GM12878 (cell line): ENCODE measurements at regions not wholly inside any gene's neighbourhood (a gene's known extent, or its start where the extent isn't known, plus 50 kb on each side); places are given as distances from the start of the nearest gene placed in this dataset.

Source experiments
- ATAC-seq: fragments of 200-7000 bp; cut with Tn5 transposase; 3 replicates; pipeline ENCODE4 v1.9.1; 2020; ENCODE audit warnings: mild to moderate bottlenecking, moderate library complexity
- BruUV-seq: library from RNA; stranded (reverse); fragments of 400-500 nt; replicated peaks from 2 replicates; lab custom pipeline; 2021; lab: Mats Ljungman, UMichigan
- CTCF ChIA-PET: fragments of 300-600 bp; sonication (Branson Sonifier 250); formaldehyde crosslinking; extraction: SDS; loops from one replicate; lab custom pipeline; 2021; ENCODE audit warnings: inconsistent platforms; lab: Yijun Ruan, JAX
- POLR2A ChIA-PET: fragments of 350-600 bp; formaldehyde crosslinking; extraction: SDS; loops from one replicate; lab custom pipeline; 2021; ENCODE audit warnings: inconsistent platforms; lab: Charles Lee
- RAD21 ChIA-PET: fragments of 300-600 bp; sonication (Branson Sonifier 250); formaldehyde crosslinking; loops from one replicate; lab custom pipeline; 2023; ENCODE audit warnings: antibody characterized with exemption; ENCODE audit not compliant: unreplicated experiment; lab: Charles Lee
- SMC1A ChIA-PET: fragments of 300-600 bp; sonication (Branson Sonifier 250); formaldehyde crosslinking; loops from one replicate; lab custom pipeline; 2023; ENCODE audit not compliant: unreplicated experiment, uncharacterized antibody; lab: Charles Lee
- DNase-seq: peaks from one replicate; pipeline ENCODE4 v3.0.0-alpha.2; 2011; ENCODE audit warnings: low read depth, low spot score
- FAIRE-seq: peaks from 3 replicates; lab custom pipeline; 2011; peaks lifted over from hg19 to GRCh38; lab: Jason Lieb, UNC
- H2AFZ ChIP-seq: 2 replicates; pipeline ENCODE4 v1.6.0; 2011; ENCODE audit warnings: low read depth, low read length, control low read depth; ENCODE audit not compliant: control insufficient read depth
- H3K27ac ChIP-seq: 2 replicates; pipeline ENCODE4 v1.5.1; 2011; ENCODE audit warnings: control low read depth; ENCODE audit not compliant: control insufficient read depth, insufficient read depth
- H3K27me3 ChIP-seq, 2 experiments: replicated peaks in 1 of 2; 2 replicates each; pipeline versions ENCODE4 v1.6.0 to v1.6.1; 2011; ENCODE audit warnings: low read length in 1 of 2; ENCODE audit not compliant: control insufficient read depth in 2 of 2, insufficient read depth in 2 of 2
- H3K36me3 ChIP-seq, 2 experiments: 2 replicates each; pipeline ENCODE4 v1.5.1; 2011; ENCODE audit warnings: low read length in 1 of 2; ENCODE audit not compliant: control insufficient read depth in 2 of 2, insufficient read depth in 2 of 2
- H3K4me1 ChIP-seq: 2 replicates; pipeline ENCODE4 v1.6.1; 2011; ENCODE audit warnings: mild to moderate bottlenecking, low read length, moderate library complexity, mixed read lengths; ENCODE audit not compliant: control insufficient read depth, insufficient read depth
- H3K4me2 ChIP-seq: 2 replicates; pipeline ENCODE4 v1.6.0; 2011; ENCODE audit warnings: control low read depth; ENCODE audit not compliant: control insufficient read depth, insufficient read depth
- H3K4me3 ChIP-seq: fragments of 200-600 bp; sonication (generic); 2 replicates; pipeline ENCODE4 v1.5.1; 2016
- H3K79me2 ChIP-seq: 2 replicates; pipeline ENCODE4 v1.6.0; 2011; ENCODE audit warnings: low read length; ENCODE audit not compliant: control insufficient read depth, insufficient read depth
- H3K9ac ChIP-seq: 2 replicates; pipeline ENCODE4 v1.8.0; 2011; ENCODE audit warnings: low read length, control low read depth, mixed read lengths; ENCODE audit not compliant: control insufficient read depth, insufficient read depth
- H3K9me3 ChIP-seq: replicated peaks from 3 replicates; pipeline ENCODE4 v1.5.1; 2011; ENCODE audit warnings: mild to moderate bottlenecking, low read length; ENCODE audit not compliant: control insufficient read depth, insufficient read depth
- H4K20me1 ChIP-seq: 2 replicates; pipeline ENCODE4 v1.6.0; 2011; ENCODE audit not compliant: control insufficient read depth, insufficient read depth
- ATF3 ChIP-seq: IDR thresholded peaks from 2 replicates; pipeline ENCODE4 v1.6.1; 2011; ENCODE audit warnings: low read depth, mild to moderate bottlenecking, low read length, moderate library complexity, borderline replicate concordance; ENCODE audit errors: extremely low read depth
- BHLHE40 ChIP-seq, 2 experiments: fragments of 450-650 bp in 1 of 2; IDR thresholded peaks; 2 replicates each; pipeline ENCODE4 v1.6.1; 2011 to 2017; ENCODE audit warnings: low read depth in 2 of 2, borderline replicate concordance in 1 of 2, improper control_type of control experiment in 1 of 2, low read length in 1 of 2, mild to moderate bottlenecking in 1 of 2
- ELK1 ChIP-seq: IDR thresholded peaks from 2 replicates; pipeline ENCODE4 v1.6.1; 2012; ENCODE audit warnings: low read depth, low read length, improper control_type of control experiment
- KAT2A ChIP-seq: conservative IDR thresholded peaks from 2 replicates; pipeline ENCODE4 v1.6.1; 2011; ENCODE audit warnings: low read depth, low read length; ENCODE audit not compliant: control insufficient read depth
- LARP7 ChIP-seq: fragments of 450-650 bp; IDR thresholded peaks from 2 replicates; pipeline ENCODE4 v1.6.1; 2017; ENCODE audit warnings: mild to moderate bottlenecking
- NBN ChIP-seq: fragments of 450-650 bp; IDR thresholded peaks from 2 replicates; pipeline ENCODE4 v1.6.1; 2016
- POU2F2 ChIP-seq: IDR thresholded peaks from 3 replicates; pipeline ENCODE4 v1.6.1; 2011; ENCODE audit warnings: low read depth, mild to moderate bottlenecking, low read length, borderline replicate concordance
- RAD21 ChIP-seq: IDR thresholded peaks from 2 replicates; pipeline ENCODE4 v1.6.1; 2011; ENCODE audit warnings: mild to moderate bottlenecking, low read depth, low read length, moderate library complexity; ENCODE audit not compliant: insufficient read depth
- RBBP5 ChIP-seq: fragments of 200-600 bp; sonication (generic); conservative IDR thresholded peaks from 2 replicates; pipeline ENCODE4 v1.6.1; 2016
- RELA ChIP-seq: fragments of 450-650 bp; IDR thresholded peaks from 2 replicates; pipeline ENCODE4 v1.8.0; 2014; ENCODE audit warnings: borderline replicate concordance; ENCODE audit not compliant: partially characterized antibody
- SREBF2 ChIP-seq: IDR thresholded peaks from 2 replicates; pipeline ENCODE4 v1.6.1; 2012; ENCODE audit warnings: mild to moderate bottlenecking, low read length
- TBL1XR1 ChIP-seq: IDR thresholded peaks from 2 replicates; pipeline ENCODE4 v1.6.1; 2012; ENCODE audit warnings: low read depth, low read length, improper control_type of control experiment
- WGBS: methylation state at CpG from one replicate; pipeline ENCODE4 v1.1.6; 2016; ENCODE audit warnings: low lambda C conversion rate; ENCODE audit not compliant: insufficient replicate concordance, insufficient coverage; ENCODE audit errors: missing lambda C conversion rate; 5-methylcytosine and 5-hydroxymethylcytosine counted together
- in situ Hi-C: fragments of 300-500 bp; cut with MboI; formaldehyde crosslinking; loops from 9 replicates; pipeline ENCODE4 v1.14.3; 2018; ENCODE audit warnings: mixed read lengths
- intact Hi-C: fragments of 100-400 bp; cut with micrococcal nuclease; formaldehyde crosslinking; loops from one replicate; pipeline ENCODE4 v1.14.2; 2022; ENCODE audit not compliant: unreplicated experiment
- TF ChIP-seq, protein P1 (sequence below): IDR thresholded peaks from 2 replicates; pipeline ENCODE4 v1.6.1; 2011; ENCODE audit warnings: mild to moderate bottlenecking, low read depth, low read length, moderate library complexity; ENCODE audit not compliant: insufficient replicate concordance
- TF ChIP-seq, protein P2 (sequence below): fragments of 150-350 bp; IDR thresholded peaks from 2 replicates; pipeline ENCODE4 v1.6.1; 2016; ENCODE audit warnings: low read depth, low read length
- TF ChIP-seq, protein P3 (sequence below): fragments of 450-650 bp; IDR thresholded peaks from 2 replicates; pipeline ENCODE4 v1.6.1; 2018; ENCODE audit warnings: mild to moderate bottlenecking, low read depth, moderate library complexity; ENCODE audit not compliant: partially characterized antibody

DNA sequence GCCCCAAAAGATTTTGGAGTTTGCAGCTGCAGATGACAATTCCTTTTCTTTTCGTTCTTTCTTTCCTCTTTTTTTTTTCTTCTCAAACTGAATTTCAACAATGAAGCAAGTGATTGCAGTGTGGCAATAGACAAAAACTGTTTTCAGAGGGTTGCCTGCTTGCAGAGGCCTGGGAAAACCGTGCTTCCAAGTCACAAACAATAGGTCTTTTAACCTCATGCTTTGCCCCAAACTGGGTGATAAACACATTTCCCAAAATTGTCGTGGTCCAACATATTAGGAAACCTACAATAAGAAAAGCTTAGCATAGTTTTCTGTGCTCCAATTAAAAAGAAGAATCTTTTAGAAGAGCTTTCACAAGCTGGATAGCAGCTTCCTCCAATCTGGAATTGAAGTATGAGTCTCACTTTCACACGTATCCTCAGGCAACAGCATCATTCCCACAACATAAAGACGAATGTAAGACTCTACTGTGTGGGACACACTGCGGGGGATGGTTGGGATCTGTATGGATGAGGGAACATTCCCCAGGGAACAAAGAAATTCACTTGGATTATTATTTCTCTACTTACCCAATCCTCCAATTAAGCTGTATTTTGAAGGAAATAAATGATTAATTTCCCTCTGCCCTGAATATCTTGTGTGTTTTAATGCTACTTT, 656.1 kb downstream of the RNF144A start:
- Histone ChIP-seq H3K9ac (no peak overlapping the region), H2AFZ (no peak overlapping the region), H3K27me3 (no peaks in the 10 kb centered on the region), H3K4me3 (no peak overlapping the region), H4K20me1 (no peaks in the 10 kb centered on the region), H3K27ac (no peak overlapping the region), H3K9me3 (peaks cover 6% of the 10 kb centered on the region), H3K4me2 (no peak overlapping the region), H3K36me3 (no peaks in the 10 kb centered on the region; a peak in 1 of 4 replicates), H3K79me2 (no peaks in the 10 kb centered on the region), H3K4me1 (no peaks in the 10 kb centered on the region)
- ChIA-PET SMC1A (interaction anchor here (0.6 to 2.0 kb wide), 4 partner anchors 34 to 292 kb away, joined by 3 to 5 read pairs (median 3); no protein-coding TSS in a partner anchor), CTCF (interaction anchor here (0.9 to 2.5 kb wide), 2 partner anchors 145 to 187 kb away, joined by 3 to 6 read pairs; no protein-coding TSS in a partner anchor), POLR2A (interaction anchor here (0.6 kb wide), 1 partner anchor 14 kb away, joined by 3 read pairs; no protein-coding TSS in a partner anchor), RAD21 (no interaction called here)
- DNase-seq, result no peak
- BruUV-seq, result no TSS peak
- FAIRE-seq, result no peak
- intact Hi-C loops (no loop called here), in situ Hi-C loops (no loop called here)
- 4% methylated on average over 6 of the region's 6 CpGs for WGBS
- ATAC-seq, result no peak
- TF ChIP-seq BHLHE40 (IDR thresholded peaks at IDR 0.05; ENCODE audit: borderline replicate concordance in 1 of 2, low read depth in 2 of 2, low read length in 1 of 2) (no peak), RELA (no peak), NBN (no peak), KAT2A (no peak), SREBF2 (no peak), RBBP5 (no peak), ATF3 (no peak), LARP7 (no peak), TBL1XR1 (no peak), POU2F2 (no peak), ELK1 (no peak), RAD21 (no peak)
- TF ChIP-seq, protein P1, sequence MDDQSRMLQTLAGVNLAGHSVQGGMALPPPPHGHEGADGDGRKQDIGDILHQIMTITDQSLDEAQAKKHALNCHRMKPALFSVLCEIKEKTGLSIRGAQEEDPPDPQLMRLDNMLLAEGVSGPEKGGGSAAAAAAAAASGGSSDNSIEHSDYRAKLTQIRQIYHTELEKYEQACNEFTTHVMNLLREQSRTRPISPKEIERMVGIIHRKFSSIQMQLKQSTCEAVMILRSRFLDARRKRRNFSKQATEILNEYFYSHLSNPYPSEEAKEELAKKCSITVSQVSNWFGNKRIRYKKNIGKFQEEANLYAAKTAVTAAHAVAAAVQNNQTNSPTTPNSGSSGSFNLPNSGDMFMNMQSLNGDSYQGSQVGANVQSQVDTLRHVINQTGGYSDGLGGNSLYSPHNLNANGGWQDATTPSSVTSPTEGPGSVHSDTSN, result no peak
- TF ChIP-seq, protein P2, sequence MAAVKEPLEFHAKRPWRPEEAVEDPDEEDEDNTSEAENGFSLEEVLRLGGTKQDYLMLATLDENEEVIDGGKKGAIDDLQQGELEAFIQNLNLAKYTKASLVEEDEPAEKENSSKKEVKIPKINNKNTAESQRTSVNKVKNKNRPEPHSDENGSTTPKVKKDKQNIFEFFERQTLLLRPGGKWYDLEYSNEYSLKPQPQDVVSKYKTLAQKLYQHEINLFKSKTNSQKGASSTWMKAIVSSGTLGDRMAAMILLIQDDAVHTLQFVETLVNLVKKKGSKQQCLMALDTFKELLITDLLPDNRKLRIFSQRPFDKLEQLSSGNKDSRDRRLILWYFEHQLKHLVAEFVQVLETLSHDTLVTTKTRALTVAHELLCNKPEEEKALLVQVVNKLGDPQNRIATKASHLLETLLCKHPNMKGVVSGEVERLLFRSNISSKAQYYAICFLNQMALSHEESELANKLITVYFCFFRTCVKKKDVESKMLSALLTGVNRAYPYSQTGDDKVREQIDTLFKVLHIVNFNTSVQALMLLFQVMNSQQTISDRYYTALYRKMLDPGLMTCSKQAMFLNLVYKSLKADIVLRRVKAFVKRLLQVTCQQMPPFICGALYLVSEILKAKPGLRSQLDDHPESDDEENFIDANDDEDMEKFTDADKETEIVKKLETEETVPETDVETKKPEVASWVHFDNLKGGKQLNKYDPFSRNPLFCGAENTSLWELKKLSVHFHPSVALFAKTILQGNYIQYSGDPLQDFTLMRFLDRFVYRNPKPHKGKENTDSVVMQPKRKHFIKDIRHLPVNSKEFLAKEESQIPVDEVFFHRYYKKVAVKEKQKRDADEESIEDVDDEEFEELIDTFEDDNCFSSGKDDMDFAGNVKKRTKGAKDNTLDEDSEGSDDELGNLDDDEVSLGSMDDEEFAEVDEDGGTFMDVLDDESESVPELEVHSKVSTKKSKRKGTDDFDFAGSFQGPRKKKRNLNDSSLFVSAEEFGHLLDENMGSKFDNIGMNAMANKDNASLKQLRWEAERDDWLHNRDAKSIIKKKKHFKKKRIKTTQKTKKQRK, result no peak
- TF ChIP-seq, protein P3, sequence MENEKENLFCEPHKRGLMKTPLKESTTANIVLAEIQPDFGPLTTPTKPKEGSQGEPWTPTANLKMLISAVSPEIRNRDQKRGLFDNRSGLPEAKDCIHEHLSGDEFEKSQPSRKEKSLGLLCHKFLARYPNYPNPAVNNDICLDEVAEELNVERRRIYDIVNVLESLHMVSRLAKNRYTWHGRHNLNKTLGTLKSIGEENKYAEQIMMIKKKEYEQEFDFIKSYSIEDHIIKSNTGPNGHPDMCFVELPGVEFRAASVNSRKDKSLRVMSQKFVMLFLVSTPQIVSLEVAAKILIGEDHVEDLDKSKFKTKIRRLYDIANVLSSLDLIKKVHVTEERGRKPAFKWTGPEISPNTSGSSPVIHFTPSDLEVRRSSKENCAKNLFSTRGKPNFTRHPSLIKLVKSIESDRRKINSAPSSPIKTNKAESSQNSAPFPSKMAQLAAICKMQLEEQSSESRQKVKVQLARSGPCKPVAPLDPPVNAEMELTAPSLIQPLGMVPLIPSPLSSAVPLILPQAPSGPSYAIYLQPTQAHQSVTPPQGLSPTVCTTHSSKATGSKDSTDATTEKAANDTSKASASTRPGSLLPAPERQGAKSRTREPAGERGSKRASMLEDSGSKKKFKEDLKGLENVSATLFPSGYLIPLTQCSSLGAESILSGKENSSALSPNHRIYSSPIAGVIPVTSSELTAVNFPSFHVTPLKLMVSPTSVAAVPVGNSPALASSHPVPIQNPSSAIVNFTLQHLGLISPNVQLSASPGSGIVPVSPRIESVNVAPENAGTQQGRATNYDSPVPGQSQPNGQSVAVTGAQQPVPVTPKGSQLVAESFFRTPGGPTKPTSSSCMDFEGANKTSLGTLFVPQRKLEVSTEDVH, result no peak
